OCI-LY7 (cell line): ENCODE measurements at regions not wholly inside any gene's neighbourhood (a gene's known extent, or its start where the extent isn't known, plus 50 kb on each side); places are given as distances from the start of the nearest gene placed in this dataset.

Experiments
- BruUV-seq: library from RNA; stranded (reverse); fragments of 400-500 nt; replicated peaks from 2 replicates; lab custom pipeline; 2021; lab: Mats Ljungman, UMichigan
- CTCF ChIA-PET: fragments of 300-600 bp; sonication (Branson Sonifier 250); formaldehyde crosslinking; loops from one replicate; lab custom pipeline; 2022; ENCODE audit warnings: antibody characterized with exemption; ENCODE audit not compliant: unreplicated experiment; lab: Charles Lee
- POLR2A ChIA-PET: fragments of 300-600 bp; sonication (Branson Sonifier 250); formaldehyde crosslinking; loops from one replicate; lab custom pipeline; 2022; ENCODE audit warnings: antibody characterized with exemption; lab: Charles Lee
- DNase-seq: peaks from one replicate; pipeline ENCODE4 v3.0.0-alpha.2; 2015; ENCODE audit warnings: low spot score
- H2AFZ ChIP-seq: fragments of 200-600 bp; sonication (generic), shearing (Covaris generic); 2 replicates; pipeline ENCODE4 v1.6.1; 2014; ENCODE audit warnings: mild to moderate bottlenecking, antibody characterized with exemption, low read length, moderate library complexity
- H3K27ac ChIP-seq: fragments of 200-600 bp; sonication (generic); 2 replicates; pipeline ENCODE4 v1.5.1; 2014; ENCODE audit warnings: mixed run types, low read depth, mild to moderate bottlenecking, moderate library complexity, low read length, inconsistent platforms; ENCODE audit not compliant: poor library complexity, severe bottlenecking
- H3K36me3 ChIP-seq: fragments of 200-600 bp; sonication (generic); 2 replicates; pipeline ENCODE4 v1.6.1; 2014; ENCODE audit warnings: mild to moderate bottlenecking, antibody characterized with exemption, low read length, moderate library complexity, mixed read lengths; ENCODE audit not compliant: insufficient read depth
- H3K4me1 ChIP-seq: fragments of 200-600 bp; sonication (generic); 2 replicates; pipeline ENCODE4 v1.5.1; 2014; ENCODE audit warnings: mild to moderate bottlenecking, low read length; ENCODE audit not compliant: insufficient read depth, poor library complexity, severe bottlenecking
- H3K4me2 ChIP-seq: fragments of 200-600 bp; sonication (generic); 2 replicates; pipeline ENCODE4 v1.6.1; 2014; ENCODE audit warnings: mild to moderate bottlenecking, low read length
- H3K4me3 ChIP-seq: fragments of 200-600 bp; sonication (generic); 2 replicates; pipeline ENCODE4 v1.5.1; 2014; ENCODE audit warnings: mild to moderate bottlenecking, low read depth, low read length; ENCODE audit not compliant: poor library complexity, severe bottlenecking
- H3K79me2 ChIP-seq: fragments of 200-600 bp; sonication (generic); 2 replicates; pipeline ENCODE4 v1.6.1; 2016; ENCODE audit warnings: low read depth, mild to moderate bottlenecking, low read length, moderate library complexity, mixed read lengths; ENCODE audit not compliant: insufficient read depth
- H3K9me2 ChIP-seq: fragments of 200-600 bp; sonication (generic); 2 replicates; pipeline ENCODE4 v1.6.1; 2016; ENCODE audit warnings: mild to moderate bottlenecking, low read length, mixed read lengths; ENCODE audit not compliant: insufficient read depth
- H3K9me3 ChIP-seq: fragments of 200-600 bp; sonication (generic); 2 replicates; pipeline ENCODE4 v1.6.1; 2014; ENCODE audit warnings: mild to moderate bottlenecking, mixed run types, low read length, mixed read lengths
- H4K20me1 ChIP-seq: fragments of 200-600 bp; sonication (generic); 2 replicates; pipeline ENCODE4 v1.6.1; 2014; ENCODE audit warnings: mild to moderate bottlenecking, antibody characterized with exemption, low read length, moderate library complexity, mixed read lengths; ENCODE audit not compliant: insufficient read depth
- CTCF ChIP-seq: fragments of 200-600 bp; sonication (generic); conservative IDR thresholded peaks from 2 replicates; pipeline ENCODE4 v1.5.1; 2014; ENCODE audit warnings: mild to moderate bottlenecking, antibody characterized with exemption, low read length, moderate library complexity, mixed read lengths
- EZH2phosphoT487 ChIP-seq: fragments of 200-600 bp; sonication (generic); IDR thresholded peaks from 2 replicates; pipeline ENCODE4 v1.6.1; 2018; ENCODE audit warnings: low read depth, borderline replicate concordance, mild to moderate bottlenecking, mixed run types, antibody characterized with exemption, low read length, moderate library complexity, mixed read lengths
- intact Hi-C: fragments of 100-400 bp; cut with micrococcal nuclease; formaldehyde crosslinking; loops from one replicate; pipeline ENCODE4 v1.10.0; 2022; ENCODE audit not compliant: unreplicated experiment

- Histone ChIP-seq H3K27ac (no peak overlapping the region), H3K4me2 (no peak overlapping the region), H3K4me1 (no peaks in the 10 kb centered on the region), H3K9me2 (no peaks in the 10 kb centered on the region), H3K79me2 (no peaks in the 10 kb centered on the region), H4K20me1 (no peaks in the 10 kb centered on the region), H2AFZ (no peak overlapping the region), H3K9me3 (no peaks in the 10 kb centered on the region), H3K4me3 (no peak overlapping the region), H3K36me3 (no peaks in the 10 kb centered on the region)
- ChIA-PET POLR2A (no interaction called here), CTCF (no interaction called here)
- no TSS peak for BruUV-seq
- no peak for DNase-seq
- intact Hi-C loops: no loop called here
- TF ChIP-seq EZH2phosphoT487 (no peak), CTCF (no peak)
Measured at GRCh38 chr20:12893019-12893418, 115.8 kb upstream of the SPTLC3 start.

- CTCF ChIA-PET: no interaction called here
Measured at GRCh38 chr20:12893653-12894052, 115.1 kb upstream of the SPTLC3 start.

GRCh38 chr20:12894089-12894488, 114.7 kb upstream of the SPTLC3 start:
- no TSS peak for BruUV-seq
- Histone ChIP-seq H3K27ac (no peak overlapping the region), H3K4me2 (no peak overlapping the region), H3K36me3 (no peaks in the 10 kb centered on the region), H3K79me2 (no peaks in the 10 kb centered on the region), H2AFZ (no peak overlapping the region), H4K20me1 (no peaks in the 10 kb centered on the region), H3K4me3 (no peak overlapping the region), H3K4me1 (no peaks in the 10 kb centered on the region), H3K9me2 (no peaks in the 10 kb centered on the region), H3K9me3 (no peaks in the 10 kb centered on the region)
- DNase-seq: no peak
- POLR2A ChIA-PET: no interaction called here
- TF ChIP-seq CTCF: no peak
- TF ChIP-seq EZH2phosphoT487: no peak
- CTCF ChIA-PET: no interaction called here
- intact Hi-C loops: no loop called here

More at GRCh38 chr20:12893653-12894052, 115.1 kb upstream of the SPTLC3 start:
- Histone ChIP-seq H3K4me1 (no peaks in the 10 kb centered on the region), H3K9me3 (no peaks in the 10 kb centered on the region), H3K79me2 (no peaks in the 10 kb centered on the region), H2AFZ (no peak overlapping the region), H3K9me2 (no peaks in the 10 kb centered on the region), H3K4me3 (no peak overlapping the region), H4K20me1 (no peaks in the 10 kb centered on the region), H3K36me3 (no peaks in the 10 kb centered on the region), H3K27ac (no peak overlapping the region), H3K4me2 (no peak overlapping the region)
- POLR2A ChIA-PET: no interaction called here
- DNase-seq: no peak
- TF ChIP-seq CTCF (no peak), EZH2phosphoT487 (no peak)
- no TSS peak for BruUV-seq
- intact Hi-C loops: no loop called here
